ENCODE measurements at regions not wholly inside any gene's neighbourhood (a gene's known extent, or its start where the extent isn't known, plus 50 kb on each side); places are given as distances from the start of the nearest gene placed in this dataset.

- Mint-ChIP-seq H3K4me1 (ENCODE audit: low read depth, unreplicated experiment) (peaks cover 6% of the 10 kb centered on the region), H3K27ac (ENCODE audit: unreplicated experiment) (no peak overlapping the region), H3K27me3 (ENCODE audit: insufficient read depth, unreplicated experiment) (no peaks in the 10 kb centered on the region), H3K4me3 (ENCODE audit: unreplicated experiment) (no peak overlapping the region), H3K9me3 (ENCODE audit: unreplicated experiment) (no peaks in the 10 kb centered on the region), H3K36me3 (ENCODE audit: insufficient read depth, unreplicated experiment) (no peaks in the 10 kb centered on the region)
- POLR2A ChIA-PET = no interaction called here
- BruUV-seq (replicated peaks) = no TSS peak
- no peaks in the 10 kb centered on the region for H3K9me3 ChIP-seq
- no peaks in the 10 kb centered on the region for H3K4me1 ChIP-seq
- H3K4me3 ChIP-seq (ENCODE audit: low read depth, low read length) = no peak overlapping the region
- no peaks in the 10 kb centered on the region for H3K27me3 ChIP-seq (replicated peaks; ENCODE audit: control insufficient read depth, insufficient read depth, low read length)
- TF ChIP-seq CTCF (IDR thresholded peaks at IDR 0.05; ENCODE audit: insufficient read depth in 1 of 2, low read depth in 1 of 2, low read length in 1 of 2, severe bottlenecking in 1 of 2, unreplicated experiment in 1 of 2) = no peak
- no peaks in the 10 kb centered on the region for H3K36me3 ChIP-seq (ENCODE audit: control insufficient read depth, insufficient read depth, low read length)
- CTCF ChIA-PET = interaction anchor here (1.0 kb wide), 1 partner anchor 74 kb away, joined by 3 read pairs; no protein-coding TSS in a partner anchor
- DNase-seq = no peak
- intact Hi-C loops (cut with micrococcal nuclease; ENCODE audit: unreplicated experiment) = no loop called here
Measured at GRCh38 chr11:77530879-77531278, 57.0 kb upstream of the PAK1 start.

- intact Hi-C loops (cut with micrococcal nuclease; ENCODE audit: unreplicated experiment) = no loop called here
- H3K4me1 Mint-ChIP-seq (ENCODE audit: low read depth, unreplicated experiment) = peaks cover 6% of the 10 kb centered on the region
- BruUV-seq (replicated peaks) = no TSS peak
- H3K9me3 Mint-ChIP-seq (ENCODE audit: unreplicated experiment) = no peaks in the 10 kb centered on the region
- Histone ChIP-seq H3K36me3 (ENCODE audit: control insufficient read depth, insufficient read depth, low read length) (no peaks in the 10 kb centered on the region), H3K9me3 (no peaks in the 10 kb centered on the region), H3K4me1 (no peaks in the 10 kb centered on the region), H3K4me3 (ENCODE audit: low read depth, low read length) (no peak overlapping the region), H3K27me3 (replicated peaks; ENCODE audit: control insufficient read depth, insufficient read depth, low read length) (no peaks in the 10 kb centered on the region)
- no peak overlapping the region for H3K4me3 Mint-ChIP-seq (ENCODE audit: unreplicated experiment)
- DNase-seq = no peak
- H3K36me3 Mint-ChIP-seq (ENCODE audit: insufficient read depth, unreplicated experiment) = no peaks in the 10 kb centered on the region
- ChIA-PET CTCF (no interaction called here), POLR2A (no interaction called here)
- no peak for TF ChIP-seq CTCF (IDR thresholded peaks at IDR 0.05; ENCODE audit: insufficient read depth in 1 of 2, low read depth in 1 of 2, low read length in 1 of 2, severe bottlenecking in 1 of 2, unreplicated experiment in 1 of 2)
- no peak overlapping the region for H3K27ac Mint-ChIP-seq (ENCODE audit: unreplicated experiment)
- no peaks in the 10 kb centered on the region for H3K27me3 Mint-ChIP-seq (ENCODE audit: insufficient read depth, unreplicated experiment)
Measured at GRCh38 chr11:77529685-77530084, 55.8 kb upstream of the PAK1 start.

- ChIA-PET CTCF (no interaction called here), POLR2A (no interaction called here)
- no peak overlapping the region for H3K4me3 Mint-ChIP-seq (ENCODE audit: unreplicated experiment)
- no peak overlapping the region for H3K27ac Mint-ChIP-seq (ENCODE audit: unreplicated experiment)
- Histone ChIP-seq H3K36me3 (ENCODE audit: control insufficient read depth, insufficient read depth, low read length) (no peaks in the 10 kb centered on the region), H3K9me3 (no peaks in the 10 kb centered on the region), H3K4me3 (ENCODE audit: low read depth, low read length) (no peak overlapping the region), H3K27me3 (replicated peaks; ENCODE audit: control insufficient read depth, insufficient read depth, low read length) (no peaks in the 10 kb centered on the region), H3K4me1 (no peaks in the 10 kb centered on the region)
- no peak for DNase-seq
- intact Hi-C loops (cut with micrococcal nuclease; ENCODE audit: unreplicated experiment) = no loop called here
- no TSS peak for BruUV-seq (replicated peaks)
- H3K9me3 Mint-ChIP-seq (ENCODE audit: unreplicated experiment) = no peaks in the 10 kb centered on the region
- H3K36me3 Mint-ChIP-seq (ENCODE audit: insufficient read depth, unreplicated experiment) = no peaks in the 10 kb centered on the region
- H3K4me1 Mint-ChIP-seq (ENCODE audit: low read depth, unreplicated experiment) = peaks cover 6% of the 10 kb centered on the region
- no peak for TF ChIP-seq CTCF (IDR thresholded peaks at IDR 0.05; ENCODE audit: insufficient read depth in 1 of 2, low read depth in 1 of 2, low read length in 1 of 2, severe bottlenecking in 1 of 2, unreplicated experiment in 1 of 2)
- no peaks in the 10 kb centered on the region for H3K27me3 Mint-ChIP-seq (ENCODE audit: insufficient read depth, unreplicated experiment)
Measured at GRCh38 chr11:77525455-77526091, 51.7 kb upstream of the PAK1 start.

All from Caco-2 (cell line).